Glomerular visceral epithelial cell (primary cell): ENCODE measurements at regions not wholly inside any gene's neighbourhood (a gene's known extent, or its start where the extent isn't known, plus 50 kb on each side); places are given as distances from the start of the nearest gene placed in this dataset.

Experiments
- DNase-seq: peaks from one replicate; pipeline ENCODE4 v3.0.0-alpha.2; 2016; ENCODE audit errors: extremely low spot score

DNA sequence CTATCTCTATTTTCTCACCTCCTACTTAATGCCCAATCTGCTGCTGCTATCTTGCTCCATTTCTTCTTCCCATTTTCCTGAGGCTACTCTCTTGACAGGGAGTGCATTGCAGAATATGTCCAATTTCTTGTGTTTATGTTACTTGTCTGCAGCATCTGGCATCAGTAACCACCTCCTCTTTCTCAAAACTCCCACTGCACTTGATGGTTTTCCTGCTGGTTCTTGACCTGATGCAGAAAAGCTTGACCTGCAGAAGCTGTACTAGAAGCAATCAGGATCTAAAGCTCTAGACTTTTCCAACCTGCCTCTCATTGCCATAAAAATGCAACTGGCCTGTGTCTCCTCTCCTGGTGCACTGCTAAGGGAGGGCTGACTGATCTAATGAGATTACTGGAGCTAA, 287.8 kb downstream of the ZEB1 start:
- DNase-seq: no peak

DNA sequence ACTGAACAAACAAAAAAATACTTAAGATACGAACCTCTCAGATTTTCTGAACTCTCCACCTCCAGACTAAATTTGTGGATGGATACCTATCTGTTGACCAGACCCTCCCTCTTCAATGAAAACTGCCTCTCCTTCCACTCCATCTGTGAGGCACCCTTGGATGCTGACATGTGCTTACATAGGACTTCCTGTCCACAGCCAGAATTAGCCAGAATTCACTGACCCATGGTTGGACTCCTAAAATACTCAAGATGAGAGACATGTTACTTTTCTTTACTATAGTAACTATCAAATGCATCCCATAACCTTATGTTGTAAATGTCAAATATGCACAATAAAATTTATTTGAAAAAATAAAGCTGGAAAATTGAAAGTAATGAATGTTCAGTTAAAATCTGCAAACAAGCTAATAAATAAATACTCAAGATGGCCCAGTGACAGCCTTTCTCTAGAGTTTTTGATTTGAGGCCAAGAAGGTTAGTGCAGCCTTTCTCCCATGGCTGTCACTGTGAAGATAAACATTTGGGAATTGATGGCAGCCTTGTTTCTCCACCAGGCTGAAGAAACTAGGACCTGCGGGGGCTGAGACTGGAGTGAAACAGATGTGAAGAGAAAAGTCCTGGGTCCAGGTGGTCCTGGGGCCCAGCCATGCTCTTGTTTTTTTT, 287.0 kb downstream of the ZEB1 start:
- no peak for DNase-seq

DNA sequence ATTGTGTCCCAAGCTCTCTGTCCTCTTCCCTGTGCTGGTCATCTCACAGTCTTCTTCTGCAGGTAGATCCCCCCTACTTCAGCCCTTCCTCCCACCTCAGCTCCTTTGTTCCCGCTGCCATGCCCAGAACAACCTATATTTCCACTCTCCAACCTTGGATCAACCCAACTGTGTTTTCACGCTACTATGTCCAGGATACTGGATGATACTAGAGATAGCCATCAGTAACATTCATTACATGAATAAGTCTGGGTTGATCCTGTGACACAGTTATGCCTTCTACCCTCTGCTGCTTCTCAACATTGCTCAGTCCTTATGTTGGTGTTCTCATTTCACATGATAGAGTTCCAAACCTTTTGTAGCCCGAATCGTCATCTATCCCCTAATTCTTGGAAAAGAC, 286.4 kb downstream of the ZEB1 start:
- no peak for DNase-seq

DNA sequence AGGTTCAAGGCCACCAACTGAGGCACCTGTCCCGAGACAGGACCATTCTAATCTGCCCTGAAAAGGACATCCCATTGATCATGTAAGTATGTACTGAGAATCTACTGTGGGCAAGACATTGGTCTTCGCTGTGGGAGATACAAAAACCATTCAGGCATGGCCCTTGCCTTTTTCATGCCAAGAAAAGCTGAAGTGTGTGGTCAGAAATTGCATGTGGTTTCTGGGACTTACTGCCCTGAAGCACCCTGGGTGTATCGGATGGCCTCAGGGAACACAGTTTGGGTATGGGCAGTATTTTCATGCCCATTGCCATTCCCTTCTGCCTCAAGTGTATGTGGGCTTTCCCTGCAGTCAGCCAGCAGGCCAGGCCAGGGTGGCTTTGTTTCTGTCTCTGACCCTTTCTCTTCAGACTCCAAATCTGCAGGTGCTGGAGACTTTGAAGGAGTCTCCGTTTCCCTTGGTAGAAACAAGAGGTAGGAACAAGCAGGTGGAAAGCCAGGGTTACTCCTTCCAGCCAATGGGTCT, 285.7 kb downstream of the ZEB1 start:
- DNase-seq: peak; percentile 77

DNA sequence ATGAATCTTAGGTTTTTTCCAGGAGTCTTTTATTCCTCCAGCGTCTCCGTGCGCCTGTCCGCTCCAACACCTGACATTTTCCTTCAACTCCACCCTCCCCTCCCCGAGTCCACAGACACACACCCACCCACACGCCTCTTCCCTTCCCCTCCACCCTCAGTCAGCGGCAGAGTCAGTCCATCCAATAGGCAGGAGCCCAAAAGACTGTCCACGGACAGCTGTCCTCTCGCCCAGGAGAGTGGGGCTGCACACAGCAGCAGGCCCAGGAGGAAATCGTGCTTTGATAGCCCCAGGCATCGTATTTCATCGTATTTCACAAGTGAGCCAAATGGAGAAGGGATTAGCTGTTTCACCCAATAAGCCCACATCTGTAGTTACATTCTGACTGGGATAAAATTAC, 285.1 kb downstream of the ZEB1 start:
- DNase-seq: peak; percentile 15

DNA sequence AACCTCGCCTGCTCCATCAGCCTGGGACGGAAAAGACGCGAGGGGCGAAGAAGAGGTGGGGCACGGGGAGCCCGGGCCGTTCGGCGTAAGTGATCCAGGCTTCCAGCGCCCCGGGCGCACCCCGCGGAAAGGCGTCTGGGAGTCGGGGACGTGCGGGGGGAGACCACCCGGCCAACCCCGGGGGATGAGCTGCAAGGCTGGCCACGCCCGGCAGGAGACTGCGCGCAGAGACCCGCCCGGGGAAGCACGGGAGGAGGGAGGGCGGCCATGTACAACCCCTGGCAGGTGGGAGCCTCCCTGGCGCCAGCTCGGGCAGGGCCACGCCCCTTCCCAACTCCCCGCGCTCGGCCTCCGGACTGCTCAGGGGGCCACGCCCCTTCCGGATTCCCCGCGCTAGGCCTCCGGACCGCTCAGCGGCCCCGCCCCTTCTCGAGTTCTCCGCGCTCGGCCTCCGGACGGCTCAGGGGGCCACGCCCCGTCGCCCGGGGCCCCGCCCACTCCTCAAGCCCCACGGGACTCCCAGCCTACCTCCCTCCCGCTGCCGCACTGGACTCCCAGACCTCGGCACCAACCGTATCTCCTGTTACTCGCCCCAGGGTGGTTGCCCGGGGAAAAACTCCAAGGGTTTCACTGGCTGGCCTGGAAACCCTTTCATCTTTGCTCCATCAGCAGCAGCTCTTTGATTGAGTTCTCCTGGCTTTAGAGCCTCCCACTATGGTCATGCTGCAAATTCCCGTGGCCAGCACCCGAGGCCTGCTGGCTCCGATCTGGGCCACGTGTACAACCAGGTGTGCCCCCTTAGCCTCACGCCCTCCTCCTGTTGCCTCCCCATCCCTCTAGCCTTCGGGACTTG, 284.4 kb downstream of the ZEB1 start:
- DNase-seq: peak; percentile 95

DNA sequence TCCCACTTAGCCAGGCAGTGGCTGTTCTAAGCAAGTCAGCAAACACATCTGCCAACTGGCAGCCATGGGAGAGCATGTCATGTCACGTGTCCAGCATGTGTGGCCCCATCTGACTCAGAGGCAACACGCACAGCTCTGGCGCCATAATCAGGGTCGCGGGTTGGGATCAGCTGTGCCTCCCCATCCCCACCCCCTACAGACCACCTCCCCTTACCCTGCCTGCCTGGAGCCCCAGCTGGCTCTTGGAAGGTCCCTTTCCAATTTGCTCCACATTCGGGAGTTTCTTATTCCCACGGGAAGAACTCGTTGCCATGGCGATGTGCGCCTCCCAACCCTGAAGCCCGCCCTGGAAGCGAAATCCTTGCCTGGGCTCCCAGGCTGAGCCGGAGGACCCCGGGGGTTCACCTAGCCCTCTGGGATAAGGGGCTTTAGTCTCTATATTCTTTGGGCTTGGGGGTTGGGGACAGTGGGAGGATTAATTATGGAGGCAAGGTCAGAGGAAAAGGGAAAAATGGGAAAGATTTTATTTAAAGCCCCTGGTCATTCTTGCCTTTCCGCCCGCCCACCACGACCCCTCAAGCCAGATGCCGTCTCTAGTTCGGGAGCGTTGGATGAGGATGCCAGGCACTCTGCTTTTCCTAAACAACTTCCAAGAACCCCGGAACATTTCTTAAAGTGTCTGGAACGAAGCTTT, 283.7 kb downstream of the ZEB1 start:
- DNase-seq: peak; percentile 37

DNA sequence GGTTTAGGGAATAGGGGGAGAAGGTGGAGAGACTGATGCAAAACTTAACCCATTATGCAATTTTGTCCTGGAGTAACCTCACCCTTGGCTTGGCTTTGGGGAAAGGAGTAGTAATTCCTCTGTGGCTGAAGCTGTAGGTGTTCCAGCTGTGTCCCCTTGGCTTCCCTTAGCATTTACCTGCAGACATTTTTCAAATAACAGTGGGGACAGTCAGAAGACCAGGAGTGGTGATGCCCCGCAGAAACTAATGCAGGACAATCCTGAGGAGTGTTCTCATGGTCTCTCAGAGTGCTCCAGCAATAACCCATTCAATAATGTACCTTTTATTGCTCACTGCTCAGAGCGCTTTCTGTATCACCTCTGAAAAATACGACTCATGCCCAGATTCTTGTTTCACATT, 282.1 kb downstream of the ZEB1 start:
- no peak for DNase-seq

DNA sequence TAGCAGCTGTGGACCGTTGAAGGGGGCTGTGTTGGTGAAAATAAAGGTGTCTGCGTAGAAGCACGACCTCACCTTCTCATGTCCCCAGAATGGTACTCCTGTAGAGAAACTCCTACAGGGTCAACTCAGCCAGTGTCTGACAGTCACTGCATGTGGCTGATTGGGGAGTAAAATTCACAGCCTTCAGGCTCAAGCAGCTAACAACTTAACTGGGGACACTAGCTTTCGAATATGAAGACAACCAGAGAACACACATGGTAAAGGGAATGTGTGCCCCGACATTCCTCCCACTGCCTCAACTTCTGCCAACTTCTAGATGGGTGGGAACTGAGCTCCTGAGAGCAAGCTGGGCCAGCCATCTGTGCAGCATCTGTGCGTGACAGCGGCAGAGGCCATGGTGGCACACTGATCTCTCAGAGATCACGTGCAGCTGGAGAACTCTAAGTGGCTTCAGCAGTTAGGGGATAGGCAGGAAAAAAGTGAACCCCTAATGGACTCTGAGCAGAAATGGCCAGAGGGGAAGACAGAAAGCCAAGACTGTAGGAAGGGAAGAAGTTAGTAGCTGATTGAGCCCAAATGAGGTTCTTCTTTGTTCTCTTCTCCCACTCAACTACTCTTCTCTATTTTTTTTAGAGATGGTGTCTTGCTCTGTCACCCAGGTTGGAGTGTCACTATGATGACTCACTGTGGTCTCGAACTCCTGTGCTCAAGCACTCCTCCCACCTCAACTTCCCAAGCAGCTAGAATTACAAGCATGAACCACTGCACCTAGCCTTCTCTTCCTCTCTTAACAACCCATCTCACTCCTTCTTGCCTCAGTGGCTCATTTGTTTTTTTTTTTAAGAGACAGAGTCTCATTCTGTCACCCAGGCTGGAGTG, 280.8 kb downstream of the ZEB1 start:
- no peak for DNase-seq

DNA sequence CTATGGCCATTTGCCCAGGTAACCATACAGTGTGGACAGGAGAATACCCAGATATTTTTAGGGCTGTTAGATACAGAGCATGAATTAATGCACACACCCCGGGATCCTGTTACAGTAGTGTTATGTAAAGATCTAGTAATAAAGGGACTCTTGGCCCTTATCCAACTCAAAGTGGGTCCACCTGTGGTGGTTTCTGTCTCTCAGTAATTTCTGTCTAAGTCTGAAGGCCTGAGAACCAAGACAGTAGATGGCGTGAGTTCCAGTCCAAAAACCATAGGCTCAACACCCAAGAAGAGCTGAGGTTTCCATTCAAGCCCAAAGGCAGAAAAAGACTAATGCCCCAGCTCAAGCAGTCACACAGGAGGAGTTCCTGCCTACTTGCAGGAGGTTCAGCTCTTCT, 277.7 kb downstream of the ZEB1 start:
- DNase-seq: no peak

DNA sequence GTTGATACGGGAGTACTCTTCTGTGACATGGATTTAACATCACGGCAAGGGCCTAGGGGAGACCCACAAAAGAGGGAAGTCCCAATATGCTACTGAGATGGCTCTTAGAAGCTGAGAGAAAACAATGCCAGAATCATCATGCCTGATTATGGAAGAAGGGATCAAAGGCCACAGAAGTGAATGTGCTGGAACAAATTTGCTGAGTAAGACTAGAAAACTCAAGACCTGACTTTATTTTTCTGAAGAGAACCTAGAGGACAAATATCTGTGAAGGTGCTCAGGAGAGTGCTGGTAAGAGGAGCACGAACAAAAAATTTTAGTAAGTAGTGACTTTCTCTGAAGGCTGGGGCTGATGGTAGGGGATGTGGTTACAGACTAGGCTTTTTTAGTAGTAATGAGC, 277.0 kb downstream of the ZEB1 start:
- no peak for DNase-seq

DNA sequence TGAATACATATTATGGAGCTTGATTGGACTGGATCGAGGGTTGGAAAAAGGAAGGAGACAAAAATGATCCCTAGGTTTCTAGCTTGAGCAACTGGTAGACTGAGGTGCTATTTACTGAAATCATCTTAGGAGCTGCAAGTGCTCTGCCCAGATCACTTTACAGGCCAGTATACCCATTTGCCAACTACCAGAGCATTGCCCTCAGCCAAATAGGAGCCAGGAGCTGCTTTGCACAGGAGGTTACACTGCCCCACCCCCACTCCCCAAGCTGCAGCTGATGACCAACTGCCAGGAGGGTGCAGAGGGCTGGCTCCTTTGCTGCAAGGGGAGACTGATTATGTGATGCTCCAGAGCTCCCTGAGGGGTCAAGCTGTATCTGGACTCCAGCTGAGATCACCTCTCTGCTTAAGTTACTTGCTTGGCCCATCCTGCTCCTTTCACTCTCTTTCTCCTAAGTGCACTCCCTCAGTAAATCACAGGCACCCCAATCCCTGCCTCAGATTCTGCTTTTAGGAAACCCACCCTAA, 275.4 kb downstream of the ZEB1 start:
- DNase-seq: no peak

DNA sequence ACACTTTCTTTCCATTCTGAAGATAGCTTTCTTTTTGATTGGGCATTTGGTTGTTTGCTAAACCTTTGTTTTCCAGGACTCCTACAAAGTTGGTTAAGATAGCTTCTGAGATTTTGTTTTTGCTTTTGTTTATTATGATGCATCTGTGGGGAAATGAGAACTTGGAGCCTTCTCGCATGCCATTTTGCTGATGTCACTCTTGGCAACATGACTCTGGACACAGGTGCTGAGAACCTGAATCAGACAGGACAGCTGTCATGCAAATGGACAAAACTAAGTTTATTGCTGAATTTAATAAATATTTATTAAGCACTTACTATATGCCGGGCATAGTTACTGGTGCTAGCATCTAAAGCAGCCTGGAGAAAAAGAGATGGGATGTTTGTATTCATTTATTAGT, 274.1 kb downstream of the ZEB1 start:
- no peak for DNase-seq

DNA sequence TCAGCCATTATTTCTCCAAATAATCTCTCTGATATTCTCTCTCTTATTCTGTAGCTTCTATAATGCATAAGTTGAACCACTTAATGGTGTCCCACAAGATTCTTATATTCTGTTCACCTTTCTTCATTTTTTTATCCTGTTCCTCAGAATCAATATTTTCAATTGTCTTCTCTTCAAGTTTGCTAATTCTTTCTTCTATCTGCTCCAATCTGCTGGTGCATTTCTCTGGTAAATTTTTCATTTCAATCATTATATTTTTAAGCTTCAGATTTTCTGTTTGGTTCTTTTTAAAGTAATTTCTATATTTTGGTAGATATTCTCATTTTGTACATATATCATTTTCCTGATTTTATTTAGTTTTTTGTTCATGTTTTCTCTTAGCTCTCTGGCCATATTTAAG, 272.6 kb downstream of the ZEB1 start:
- DNase-seq: no peak

DNA sequence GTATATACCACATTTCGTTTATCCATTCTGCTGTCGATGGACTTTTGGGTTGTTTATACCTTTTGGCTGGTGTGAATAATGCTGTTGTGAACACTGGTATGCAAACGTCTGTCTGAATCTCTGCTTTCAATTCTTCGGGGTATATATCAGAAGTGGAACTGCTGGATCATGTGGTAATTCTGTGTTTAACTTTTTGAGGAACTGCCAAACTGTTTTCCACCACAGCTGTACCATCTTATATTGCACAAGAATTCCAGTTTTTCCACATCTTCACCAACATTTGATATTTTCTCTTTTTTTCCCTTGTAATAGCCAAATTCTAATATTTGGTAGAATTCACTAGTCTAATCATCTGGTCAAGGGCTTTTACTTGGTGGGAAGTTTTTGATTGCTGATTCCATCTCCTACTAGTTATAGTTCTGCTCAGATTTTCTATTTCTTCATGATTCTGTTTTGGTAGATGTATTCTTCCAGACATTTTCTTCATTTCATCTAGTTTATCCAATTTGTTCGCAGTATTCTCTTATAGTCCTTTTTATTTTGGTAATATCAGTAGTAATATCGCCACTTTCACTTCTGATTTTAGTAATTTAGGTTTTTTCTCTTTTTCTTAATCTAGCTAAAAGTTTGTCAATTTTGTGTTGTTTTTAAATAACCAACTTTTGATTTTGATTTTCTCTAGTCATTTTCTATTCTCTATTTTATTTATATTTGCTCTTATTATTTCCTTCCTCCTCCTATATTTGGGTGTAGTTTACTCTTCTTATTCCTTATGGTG, 271.2 kb downstream of the ZEB1 start:
- DNase-seq: no peak

DNA sequence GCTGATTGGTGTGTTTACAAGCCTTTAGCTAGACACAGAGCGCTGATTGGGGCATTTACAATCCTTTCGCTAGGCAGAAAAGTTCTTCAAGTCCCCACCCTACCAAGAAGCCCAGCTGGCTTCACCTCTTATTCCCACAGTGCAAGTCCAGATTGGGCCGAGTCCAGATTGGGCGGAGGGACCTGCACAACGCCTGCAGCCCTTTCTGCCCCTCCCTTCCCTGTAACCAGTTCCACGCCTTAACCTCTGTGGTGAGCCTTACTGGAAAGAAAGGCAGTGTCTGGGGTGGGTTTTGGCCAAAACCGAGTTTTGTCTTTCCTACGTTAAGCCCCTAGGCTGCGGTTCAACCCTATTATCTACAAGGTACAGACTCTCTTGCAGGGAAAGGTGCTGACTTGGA, 268.7 kb downstream of the ZEB1 start:
- no peak for DNase-seq

DNA sequence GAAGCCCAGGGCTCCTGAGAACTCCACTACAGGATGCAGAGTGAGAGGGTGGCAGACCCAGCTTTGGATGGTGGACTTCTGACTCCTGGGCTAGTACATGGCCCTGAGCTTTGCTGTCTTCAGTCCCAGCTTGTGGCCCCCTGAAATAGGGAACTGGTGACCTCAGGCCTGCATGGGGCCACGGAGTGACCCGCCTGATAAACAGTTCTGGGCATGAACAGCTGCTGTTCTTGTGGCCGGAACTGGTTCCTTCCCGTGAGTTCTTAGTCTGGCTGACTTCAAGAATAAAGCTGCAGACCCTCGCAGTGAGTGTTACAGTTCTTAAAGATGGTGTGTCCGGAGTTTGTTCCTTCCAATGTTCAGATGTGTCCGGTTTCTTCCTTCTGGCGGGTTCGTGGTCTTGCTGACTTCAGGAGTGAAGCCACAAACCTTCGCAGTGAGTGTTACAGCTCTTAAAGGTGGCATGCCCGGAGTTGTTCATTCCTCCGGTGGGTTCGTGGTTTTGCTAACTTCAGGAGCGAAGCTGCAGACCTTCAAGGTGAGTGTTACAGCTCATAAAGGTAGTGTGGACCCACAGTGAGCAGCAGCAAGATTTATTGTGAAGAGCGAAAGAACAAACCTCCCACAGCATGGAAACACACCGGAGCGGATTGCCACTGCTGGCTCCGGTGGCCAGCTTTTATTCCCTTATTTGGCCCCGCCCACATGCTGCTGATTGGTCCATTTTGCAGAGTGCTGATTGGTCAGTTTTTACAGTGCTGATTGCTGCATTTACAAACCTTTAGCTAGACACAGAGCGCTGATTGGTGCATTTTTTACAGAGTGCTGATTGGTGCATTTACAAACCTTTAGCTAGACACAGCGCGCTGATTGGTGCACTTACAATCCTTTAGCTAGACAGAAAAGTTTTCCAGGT, 268.0 kb downstream of the ZEB1 start:
- DNase-seq: no peak

DNA sequence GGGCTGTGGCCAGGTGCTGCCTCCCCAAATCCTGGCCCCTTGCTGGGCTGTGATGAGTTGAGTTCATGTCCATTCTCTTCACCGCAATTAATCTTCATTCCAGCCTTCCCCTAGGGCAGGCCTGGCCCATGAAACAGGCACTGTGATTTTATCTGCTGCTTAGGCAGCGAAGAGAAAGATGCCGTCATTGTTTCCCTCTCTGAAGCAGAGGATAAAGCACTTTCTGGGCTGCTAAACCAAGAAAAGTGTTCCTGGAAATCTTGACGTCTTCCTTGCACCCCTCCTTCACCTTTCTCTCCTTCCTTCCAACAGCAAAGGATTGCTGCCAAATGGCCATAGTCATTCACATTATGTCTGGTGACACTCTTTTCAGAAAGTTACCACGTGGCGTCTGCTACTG, 265.9 kb downstream of the ZEB1 start:
- DNase-seq: no peak

DNA sequence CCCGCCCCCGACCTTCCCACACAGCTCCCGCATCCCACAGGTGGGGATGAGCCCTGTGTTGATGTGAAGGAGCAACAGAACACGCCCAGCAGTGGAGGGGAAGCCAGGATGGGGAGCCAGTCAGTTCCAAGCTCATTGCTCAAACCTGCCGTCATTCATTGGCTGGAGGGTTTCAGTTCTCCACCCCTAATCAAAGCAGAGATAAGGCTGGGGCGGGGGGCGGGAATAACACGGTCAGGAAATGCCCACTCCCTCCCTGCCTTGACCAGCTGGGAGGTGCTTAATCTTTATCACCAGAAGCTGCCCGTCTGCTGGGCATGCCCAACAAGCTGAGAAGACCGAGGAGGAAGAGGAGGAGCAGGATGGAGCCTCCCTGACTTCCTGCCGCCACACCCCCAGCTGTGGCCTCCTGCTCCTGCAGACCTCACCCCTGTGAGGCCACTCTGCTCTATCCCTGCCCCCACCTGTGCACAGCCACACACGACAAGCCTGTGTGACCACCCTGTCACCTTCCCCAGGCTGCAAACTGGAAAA, 265.1 kb downstream of the ZEB1 start:
- DNase-seq: no peak
